Astrocyte (in vitro differentiated cells and primary cell): ENCODE measurements at regions not wholly inside any gene's neighbourhood (a gene's known extent, or its start where the extent isn't known, plus 50 kb on each side); places are given as distances from the start of the nearest gene placed in this dataset.

Experiments
- EZH2 ChIP-seq: IDR thresholded peaks from 2 replicates; pipeline ENCODE4 v1.6.1; 2012; ENCODE audit warnings: mild to moderate bottlenecking, low read length, inconsistent platforms; ENCODE audit not compliant: insufficient read depth
- TF ChIP-seq, protein P1 (sequence below): IDR thresholded peaks from 2 replicates; pipeline ENCODE4 v1.5.1; 2011; ENCODE audit warnings: low read depth, mild to moderate bottlenecking, inconsistent platforms, low read length, moderate library complexity; ENCODE audit not compliant: insufficient read depth

DNA sequence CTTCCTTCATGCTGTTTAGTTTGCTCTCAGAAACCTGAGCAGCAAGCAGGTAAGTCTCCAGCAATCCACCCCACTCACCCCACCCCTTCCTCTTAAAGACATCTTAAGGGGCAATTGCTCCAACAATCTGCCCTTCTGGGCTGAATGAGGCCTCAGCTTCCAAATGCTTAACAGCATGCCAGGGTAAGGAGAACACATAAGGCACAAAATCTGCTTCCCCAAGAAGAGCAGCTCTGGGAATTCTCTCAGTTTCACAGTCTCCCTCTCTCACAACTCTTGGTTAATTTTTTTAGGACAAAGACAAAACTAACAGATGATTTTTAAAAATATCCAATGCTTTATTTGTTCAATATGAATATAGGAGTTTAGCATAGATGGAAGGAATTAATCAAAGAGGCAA, 288.9 kb upstream of the CCDC196 start:
- TF ChIP-seq, protein P1, sequence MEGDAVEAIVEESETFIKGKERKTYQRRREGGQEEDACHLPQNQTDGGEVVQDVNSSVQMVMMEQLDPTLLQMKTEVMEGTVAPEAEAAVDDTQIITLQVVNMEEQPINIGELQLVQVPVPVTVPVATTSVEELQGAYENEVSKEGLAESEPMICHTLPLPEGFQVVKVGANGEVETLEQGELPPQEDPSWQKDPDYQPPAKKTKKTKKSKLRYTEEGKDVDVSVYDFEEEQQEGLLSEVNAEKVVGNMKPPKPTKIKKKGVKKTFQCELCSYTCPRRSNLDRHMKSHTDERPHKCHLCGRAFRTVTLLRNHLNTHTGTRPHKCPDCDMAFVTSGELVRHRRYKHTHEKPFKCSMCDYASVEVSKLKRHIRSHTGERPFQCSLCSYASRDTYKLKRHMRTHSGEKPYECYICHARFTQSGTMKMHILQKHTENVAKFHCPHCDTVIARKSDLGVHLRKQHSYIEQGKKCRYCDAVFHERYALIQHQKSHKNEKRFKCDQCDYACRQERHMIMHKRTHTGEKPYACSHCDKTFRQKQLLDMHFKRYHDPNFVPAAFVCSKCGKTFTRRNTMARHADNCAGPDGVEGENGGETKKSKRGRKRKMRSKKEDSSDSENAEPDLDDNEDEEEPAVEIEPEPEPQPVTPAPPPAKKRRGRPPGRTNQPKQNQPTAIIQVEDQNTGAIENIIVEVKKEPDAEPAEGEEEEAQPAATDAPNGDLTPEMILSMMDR: no peak
- no peak for TF ChIP-seq EZH2
